CD4-positive, alpha-beta memory T cell (primary cell): ENCODE measurements at regions not wholly inside any gene's neighbourhood (a gene's known extent, or its start where the extent isn't known, plus 50 kb on each side); places are given as distances from the start of the nearest gene placed in this dataset.

Experiments used
- CTCF ChIA-PET: fragments of 350-600 bp; sonication (Branson Sonifier 250); formaldehyde crosslinking; loops from one replicate; lab custom pipeline; 2021; ENCODE audit warnings: inconsistent platforms; ENCODE audit not compliant: partially characterized antibody; lab: Charles Lee
- POLR2A ChIA-PET: fragments of 350-600 bp; sonication (Branson Sonifier 250); formaldehyde crosslinking; loops from one replicate; lab custom pipeline; 2021; ENCODE audit not compliant: partially characterized antibody; lab: Charles Lee
- DNase-seq, 5 donors: peaks; one replicate each; pipeline versions ENCODE4 v3.0.0 to v3.0.0-alpha.2; 2020 to 2022; ENCODE audit warnings: mixed read lengths in 1 of 5
- H3K27ac ChIP-seq: one replicate; pipeline ENCODE4 v1.7.0; 2013; ENCODE audit warnings: low read depth, low read length
- H3K27me3 ChIP-seq: 2 replicates; pipeline ENCODE4 v1.7.0; 2013; ENCODE audit warnings: mild to moderate bottlenecking, low read length, moderate library complexity; ENCODE audit not compliant: insufficient read depth
- H3K36me3 ChIP-seq: 2 replicates; pipeline ENCODE4 v1.7.0; 2013; ENCODE audit warnings: mild to moderate bottlenecking, low read length, moderate library complexity; ENCODE audit not compliant: insufficient read depth
- H3K4me1 ChIP-seq: 2 replicates; pipeline ENCODE4 v1.7.0; 2013; ENCODE audit warnings: mild to moderate bottlenecking, low read length, moderate library complexity; ENCODE audit not compliant: insufficient read depth
- H3K4me3 ChIP-seq, 2 donors: one replicate each; pipeline ENCODE4 v1.7.0; 2013; ENCODE audit warnings: low read length in 2 of 2, mild to moderate bottlenecking in 1 of 2
- H3K9me3 ChIP-seq, 2 donors: one replicate each; pipeline ENCODE4 v1.7.0; 2013; ENCODE audit warnings: low read length in 2 of 2, control low read depth in 1 of 2; ENCODE audit not compliant: control insufficient read depth in 1 of 2
- H3K27ac Mint-ChIP-seq, 7 donors: one replicate each; pipeline ENCODE4 v1.8.0; 2020 to 2021; ENCODE audit warnings: mixed read lengths in 7 of 7, mild to moderate bottlenecking in 6 of 7, inconsistent platforms in 3 of 7, moderate library complexity in 3 of 7
- H3K27me3 Mint-ChIP-seq, 2 donors: one replicate each; pipeline ENCODE4 v1.8.0; 2020 to 2021; ENCODE audit warnings: mixed read lengths in 2 of 2
- H3K36me3 Mint-ChIP-seq, 2 donors: one replicate each; pipeline ENCODE4 v1.8.0; 2020 to 2021; ENCODE audit warnings: mixed read lengths in 2 of 2, inconsistent platforms in 1 of 2, mild to moderate bottlenecking in 1 of 2
- H3K4me1 Mint-ChIP-seq, 4 donors: one replicate each; pipeline ENCODE4 v1.8.0; 2020 to 2021; ENCODE audit warnings: mixed read lengths in 4 of 4, mild to moderate bottlenecking in 1 of 4
- H3K4me3 Mint-ChIP-seq, 8 donors: one replicate each; pipeline ENCODE4 v1.8.0; 2020 to 2021; ENCODE audit warnings: mixed read lengths in 8 of 8, mild to moderate bottlenecking in 7 of 8, moderate library complexity in 6 of 8, inconsistent platforms in 3 of 8
- H3K9me3 Mint-ChIP-seq, 8 donors: one replicate each; pipeline ENCODE4 v1.8.0; 2020 to 2021; ENCODE audit warnings: mixed read lengths in 8 of 8, mild to moderate bottlenecking in 5 of 8, inconsistent platforms in 3 of 8, moderate library complexity in 1 of 8
- intact Hi-C: fragments of 100-400 bp; cut with micrococcal nuclease; formaldehyde crosslinking; loops from one replicate; pipeline ENCODE4 v1.15.1; 2023

GRCh38 chr5:158064334-158065123 is 205.6 kb upstream of the CLINT1 start:
- no peaks in the 10 kb centered on the region for H3K27me3 ChIP-seq
- H3K4me1 ChIP-seq: no peaks in the 10 kb centered on the region
- Mint-ChIP-seq H3K27ac (no peak overlapping the region), H3K4me3 (no peak overlapping the region), H3K4me1 (no peaks in the 10 kb centered on the region), H3K36me3 (no peaks in the 10 kb centered on the region), H3K9me3 (no peaks in the 10 kb centered on the region), H3K27me3 (peaks cover 2 to 16% of the 10 kb centered on the region in 2 donors)
- ChIA-PET POLR2A (no interaction called here), CTCF (interaction anchor here (4.0 kb wide), 1 partner anchor 11 kb away, joined by 27 read pairs; no protein-coding TSS in a partner anchor)
- no peak overlapping the region for H3K4me3 ChIP-seq
- no peak overlapping the region for H3K27ac ChIP-seq
- intact Hi-C loops: no loop called here
- H3K9me3 ChIP-seq: no peaks in the 10 kb centered on the region
- no peaks in the 10 kb centered on the region for H3K36me3 ChIP-seq
- DNase-seq: no peak

- ChIA-PET POLR2A (interaction anchor here (0.6 kb wide), 1 partner anchor 636 kb away, joined by 4 read pairs; no protein-coding TSS in a partner anchor), CTCF (interaction anchor here (2.1 to 4.0 kb wide), 2 partner anchors 10 to 12 kb away, joined by 6 to 27 read pairs; no protein-coding TSS in a partner anchor)
- Histone ChIP-seq H3K9me3 (no peaks in the 10 kb centered on the region), H3K4me1 (no peaks in the 10 kb centered on the region), H3K4me3 (no peak overlapping the region), H3K36me3 (no peaks in the 10 kb centered on the region), H3K27ac (no peak overlapping the region), H3K27me3 (no peaks in the 10 kb centered on the region)
- Mint-ChIP-seq H3K9me3 (no peaks in the 10 kb centered on the region), H3K36me3 (no peaks in the 10 kb centered on the region), H3K27ac (no peak overlapping the region), H3K27me3 (peaks cover 5 to 15% of the 10 kb centered on the region in 2 donors), H3K4me3 (no peak overlapping the region), H3K4me1 (no peaks in the 10 kb centered on the region)
- no peak for DNase-seq
- intact Hi-C loops: no loop called here
Observed at GRCh38 chr5:158063052-158063451, 204.1 kb upstream of the CLINT1 start.

GRCh38 chr5:158061451-158061850 is 202.5 kb upstream of the CLINT1 start:
- intact Hi-C loops: no loop called here
- Mint-ChIP-seq H3K4me1 (no peaks in the 10 kb centered on the region), H3K9me3 (no peaks in the 10 kb centered on the region), H3K36me3 (no peaks in the 10 kb centered on the region), H3K27ac (no peak overlapping the region), H3K27me3 (peaks cover 7 to 19% of the 10 kb centered on the region in 2 donors), H3K4me3 (no peak overlapping the region)
- DNase-seq: no peak
- H3K27me3 ChIP-seq: no peaks in the 10 kb centered on the region
- ChIA-PET POLR2A (no interaction called here), CTCF (interaction anchor here (1.4 to 3.6 kb wide), 3 partner anchors 11 to 14 kb away, joined by 4 to 15 read pairs (median 6); no protein-coding TSS in a partner anchor)
- H3K9me3 ChIP-seq: no peaks in the 10 kb centered on the region
- H3K4me1 ChIP-seq: no peaks in the 10 kb centered on the region
- H3K4me3 ChIP-seq: no peak overlapping the region
- H3K27ac ChIP-seq: no peak overlapping the region
- H3K36me3 ChIP-seq: no peaks in the 10 kb centered on the region

- H3K36me3 Mint-ChIP-seq: no peaks in the 10 kb centered on the region
- DNase-seq: no peak
- no peak overlapping the region for H3K4me3 Mint-ChIP-seq
- POLR2A ChIA-PET: no interaction called here
- no peaks in the 10 kb centered on the region for H3K36me3 ChIP-seq
- no peaks in the 10 kb centered on the region for H3K27me3 ChIP-seq
- H3K9me3 ChIP-seq: no peaks in the 10 kb centered on the region
- H3K9me3 Mint-ChIP-seq: no peaks in the 10 kb centered on the region
- peaks cover 8 to 19% of the 10 kb centered on the region in 2 donors for H3K27me3 Mint-ChIP-seq
- no peaks in the 10 kb centered on the region for H3K4me1 Mint-ChIP-seq
- no peak overlapping the region for H3K27ac ChIP-seq
- CTCF ChIA-PET: interaction anchor here (3.6 kb wide), 1 partner anchor 15 kb away, joined by 15 read pairs; no protein-coding TSS in a partner anchor
- H3K27ac Mint-ChIP-seq: no peak overlapping the region
- intact Hi-C loops: no loop called here
- no peaks in the 10 kb centered on the region for H3K4me1 ChIP-seq
- H3K4me3 ChIP-seq: no peak overlapping the region
Observed at GRCh38 chr5:158060212-158060611, 201.3 kb upstream of the CLINT1 start.

- Histone ChIP-seq H3K36me3 (no peaks in the 10 kb centered on the region), H3K9me3 (no peaks in the 10 kb centered on the region), H3K4me3 (no peak overlapping the region), H3K4me1 (no peaks in the 10 kb centered on the region), H3K27ac (no peak overlapping the region), H3K27me3 (no peaks in the 10 kb centered on the region)
- no peaks in the 10 kb centered on the region for H3K36me3 Mint-ChIP-seq
- no peak for DNase-seq
- H3K27me3 Mint-ChIP-seq: peaks cover 12 to 18% of the 10 kb centered on the region in 2 donors
- no peak overlapping the region for H3K27ac Mint-ChIP-seq
- H3K4me3 Mint-ChIP-seq: no peak overlapping the region
- no peaks in the 10 kb centered on the region for H3K4me1 Mint-ChIP-seq
- no peaks in the 10 kb centered on the region for H3K9me3 Mint-ChIP-seq
- POLR2A ChIA-PET: no interaction called here
- intact Hi-C loops: no loop called here
- CTCF ChIA-PET: interaction anchor here (3.6 kb wide), 1 partner anchor 17 kb away, joined by 15 read pairs; no protein-coding TSS in a partner anchor
Observed at GRCh38 chr5:158058208-158059120, 199.5 kb upstream of the CLINT1 start.

- H3K27me3 Mint-ChIP-seq: peaks cover 14 to 16% of the 10 kb centered on the region in 2 donors
Observed at GRCh38 chr5:158056130-158056825, 197.3 kb upstream of the CLINT1 start.

More at GRCh38 chr5:158056130-158056825, 197.3 kb upstream of the CLINT1 start:
- no peaks in the 10 kb centered on the region for H3K4me1 Mint-ChIP-seq
- H3K4me1 ChIP-seq: no peaks in the 10 kb centered on the region
- H3K27me3 ChIP-seq: no peaks in the 10 kb centered on the region
- H3K27ac Mint-ChIP-seq: no peak overlapping the region
- no peak for DNase-seq
- H3K9me3 ChIP-seq: no peaks in the 10 kb centered on the region
- H3K36me3 ChIP-seq: no peaks in the 10 kb centered on the region
- H3K4me3 Mint-ChIP-seq: no peak overlapping the region
- H3K4me3 ChIP-seq: no peak overlapping the region
- H3K27ac ChIP-seq: no peak overlapping the region
- intact Hi-C loops: no loop called here
- H3K36me3 Mint-ChIP-seq: no peaks in the 10 kb centered on the region
- peaks cover 0 to 2% (median 0%) of the 10 kb centered on the region in 8 donors for H3K9me3 Mint-ChIP-seq
- ChIA-PET CTCF (interaction anchor here (0.5 kb wide), 1 partner anchor 1027 kb away, joined by 3 read pairs; no protein-coding TSS in a partner anchor), POLR2A (no interaction called here)
